ENCODE measurements at regions not wholly inside any gene's neighbourhood (a gene's known extent, or its start where the extent isn't known, plus 50 kb on each side); places are given as distances from the start of the nearest gene placed in this dataset.

DNA sequence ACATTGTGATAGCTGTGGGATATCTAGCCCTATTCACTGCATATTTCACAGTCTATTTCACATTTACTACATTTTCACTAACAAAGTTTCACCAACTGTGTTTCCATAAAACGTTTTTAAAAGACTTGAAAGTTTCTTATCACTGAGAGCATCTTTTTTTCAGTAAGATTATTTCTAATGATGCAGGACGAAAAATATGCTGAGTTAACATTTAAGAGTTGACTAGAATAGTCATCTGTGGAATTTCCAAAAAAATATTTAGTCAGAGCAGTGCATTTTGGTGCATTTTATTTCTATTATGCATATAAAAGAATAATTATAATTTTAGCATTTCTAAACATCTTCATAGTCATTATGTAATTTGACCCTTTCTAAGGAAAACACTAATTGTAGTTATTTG is 143.8 kb upstream of the CLEC14A start:
- Histone ChIP-seq H3K4me1 (ENCODE audit: control insufficient read depth, insufficient read depth, low read length) (no peaks in the 10 kb centered on the region), H3K36me3 (ENCODE audit: control insufficient read depth, insufficient read depth, low read length) (no peaks in the 10 kb centered on the region), H3K4me3 (ENCODE audit: low read depth in 2 of 2, low read length in 2 of 2) (no peak overlapping the region), H3K9me3 (ENCODE audit: control insufficient read depth, insufficient read depth, low read depth, low read length) (no peaks in the 10 kb centered on the region), H3K27me3 (ENCODE audit: control insufficient read depth, insufficient read depth, low read length) (no peaks in the 10 kb centered on the region), H3K27ac (ENCODE audit: low read length) (no peak overlapping the region)
- no peak for ATAC-seq
- no peak for DNase-seq (ENCODE audit: low read depth, low spot score)
- BruUV-seq (replicated peaks), result no TSS peak
- in situ Hi-C loops (cut with HindIII; ENCODE audit: low pct_unique_long_range_greater_than_20kb, low sequenced_read_pairs), result no loop called here
- intact Hi-C loops (cut with micrococcal nuclease; ENCODE audit: unreplicated experiment), result no loop called here
- ChIA-PET POLR2A (no interaction called here), CTCF (no interaction called here)
- TF ChIP-seq CTCF (IDR thresholded peaks at IDR 0.05) (no peak), SIN3A (IDR thresholded peaks at IDR 0.05; ENCODE audit: borderline replicate concordance, insufficient read depth, low read depth, low read length) (no peak), TCF7L2 (IDR thresholded peaks at IDR 0.05; ENCODE audit: low read depth, low read length) (no peak), POLR2AphosphoS5 (IDR thresholded peaks at IDR 0.05; ENCODE audit: low read depth, low read length) (no peak)
- TF ChIP-seq, protein P1, sequence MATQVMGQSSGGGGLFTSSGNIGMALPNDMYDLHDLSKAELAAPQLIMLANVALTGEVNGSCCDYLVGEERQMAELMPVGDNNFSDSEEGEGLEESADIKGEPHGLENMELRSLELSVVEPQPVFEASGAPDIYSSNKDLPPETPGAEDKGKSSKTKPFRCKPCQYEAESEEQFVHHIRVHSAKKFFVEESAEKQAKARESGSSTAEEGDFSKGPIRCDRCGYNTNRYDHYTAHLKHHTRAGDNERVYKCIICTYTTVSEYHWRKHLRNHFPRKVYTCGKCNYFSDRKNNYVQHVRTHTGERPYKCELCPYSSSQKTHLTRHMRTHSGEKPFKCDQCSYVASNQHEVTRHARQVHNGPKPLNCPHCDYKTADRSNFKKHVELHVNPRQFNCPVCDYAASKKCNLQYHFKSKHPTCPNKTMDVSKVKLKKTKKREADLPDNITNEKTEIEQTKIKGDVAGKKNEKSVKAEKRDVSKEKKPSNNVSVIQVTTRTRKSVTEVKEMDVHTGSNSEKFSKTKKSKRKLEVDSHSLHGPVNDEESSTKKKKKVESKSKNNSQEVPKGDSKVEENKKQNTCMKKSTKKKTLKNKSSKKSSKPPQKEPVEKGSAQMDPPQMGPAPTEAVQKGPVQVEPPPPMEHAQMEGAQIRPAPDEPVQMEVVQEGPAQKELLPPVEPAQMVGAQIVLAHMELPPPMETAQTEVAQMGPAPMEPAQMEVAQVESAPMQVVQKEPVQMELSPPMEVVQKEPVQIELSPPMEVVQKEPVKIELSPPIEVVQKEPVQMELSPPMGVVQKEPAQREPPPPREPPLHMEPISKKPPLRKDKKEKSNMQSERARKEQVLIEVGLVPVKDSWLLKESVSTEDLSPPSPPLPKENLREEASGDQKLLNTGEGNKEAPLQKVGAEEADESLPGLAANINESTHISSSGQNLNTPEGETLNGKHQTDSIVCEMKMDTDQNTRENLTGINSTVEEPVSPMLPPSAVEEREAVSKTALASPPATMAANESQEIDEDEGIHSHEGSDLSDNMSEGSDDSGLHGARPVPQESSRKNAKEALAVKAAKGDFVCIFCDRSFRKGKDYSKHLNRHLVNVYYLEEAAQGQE (IDR thresholded peaks at IDR 0.05; ENCODE audit: insufficient read depth in 1 of 2, low read depth in 2 of 2, low read length in 1 of 2), result no peak

DNA sequence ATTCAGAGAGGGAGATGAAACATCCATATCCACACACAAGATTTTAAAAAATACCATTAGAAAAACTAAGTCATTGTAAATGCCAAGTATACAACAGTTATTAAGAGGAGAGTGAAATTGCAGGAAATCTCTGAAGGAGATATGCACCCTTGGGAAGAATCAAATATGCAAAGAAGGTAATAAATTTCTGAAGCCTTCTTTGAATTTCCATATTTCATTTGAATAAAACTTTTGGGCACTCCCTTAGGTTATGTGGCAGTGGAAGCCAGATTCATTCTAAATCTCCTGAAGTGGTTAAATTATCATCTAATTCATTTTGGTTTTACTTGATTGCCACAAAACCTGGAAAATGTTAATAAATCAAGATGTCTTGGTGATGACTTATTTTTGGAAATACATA is 138.9 kb upstream of the CLEC14A start:
- CTCF ChIA-PET, result no interaction called here

More for the DNA sequence above, 138.9 kb upstream of the CLEC14A start:
- Histone ChIP-seq H3K4me3 (ENCODE audit: low read depth in 2 of 2, low read length in 2 of 2) (no peak overlapping the region), H3K9me3 (ENCODE audit: control insufficient read depth, insufficient read depth, low read depth, low read length) (no peaks in the 10 kb centered on the region), H3K27me3 (ENCODE audit: control insufficient read depth, insufficient read depth, low read length) (no peaks in the 10 kb centered on the region), H3K4me1 (ENCODE audit: control insufficient read depth, insufficient read depth, low read length) (no peaks in the 10 kb centered on the region), H3K27ac (ENCODE audit: low read length) (no peak overlapping the region), H3K36me3 (ENCODE audit: control insufficient read depth, insufficient read depth, low read length) (no peaks in the 10 kb centered on the region)
- in situ Hi-C loops (cut with HindIII; ENCODE audit: low pct_unique_long_range_greater_than_20kb, low sequenced_read_pairs) (no loop called here), intact Hi-C loops (cut with micrococcal nuclease; ENCODE audit: unreplicated experiment) (no loop called here)
- ATAC-seq, result no peak
- no peak for DNase-seq (ENCODE audit: low read depth, low spot score)
- POLR2A ChIA-PET, result no interaction called here
- BruUV-seq (replicated peaks), result no TSS peak
- TF ChIP-seq CTCF (IDR thresholded peaks at IDR 0.05) (no peak), SIN3A (IDR thresholded peaks at IDR 0.05; ENCODE audit: borderline replicate concordance, insufficient read depth, low read depth, low read length) (no peak), TCF7L2 (IDR thresholded peaks at IDR 0.05; ENCODE audit: low read depth, low read length) (no peak), POLR2AphosphoS5 (IDR thresholded peaks at IDR 0.05; ENCODE audit: low read depth, low read length) (no peak)
- TF ChIP-seq, protein P1 (IDR thresholded peaks at IDR 0.05; ENCODE audit: insufficient read depth in 1 of 2, low read depth in 2 of 2, low read length in 1 of 2), result no peak

All from Panc1 (cell line).